Bronchial epithelial cell (primary cell): ENCODE measurements at regions not wholly inside any gene's neighbourhood (a gene's known extent, or its start where the extent isn't known, plus 50 kb on each side); places are given as distances from the start of the nearest gene placed in this dataset.

ENCODE experiments used
- DNase-seq: peaks from one replicate; pipeline ENCODE4 v3.0.0-alpha.2; 2010; ENCODE audit warnings: low read depth
- FAIRE-seq: peaks from 2 replicates; lab custom pipeline; 2011; peaks lifted over from hg19 to GRCh38; lab: Jason Lieb, UNC
- H3K27me3 ChIP-seq: 2 replicates; pipeline ENCODE4 v1.5.1; 2011; ENCODE audit warnings: low read length; ENCODE audit not compliant: control insufficient read depth, insufficient read depth
- H3K36me3 ChIP-seq: 2 replicates; pipeline ENCODE4 v1.5.1; 2011; ENCODE audit warnings: low read length; ENCODE audit not compliant: control insufficient read depth, insufficient read depth
- H3K4me3 ChIP-seq: 2 replicates; pipeline ENCODE4 v1.5.1; 2011; ENCODE audit warnings: mild to moderate bottlenecking, low read depth, low read length, control low read depth
- TF ChIP-seq, protein P1 (sequence below): IDR thresholded peaks from 2 replicates; pipeline ENCODE4 v1.5.1; 2011; ENCODE audit warnings: mild to moderate bottlenecking, moderate library complexity, low read length, control low read depth, inconsistent platforms; ENCODE audit not compliant: insufficient read depth, severe bottlenecking

- H3K4me3 ChIP-seq, result no peak overlapping the region
- no peak for FAIRE-seq
Observed at GRCh38 chr2:60079562-60079961, 473.9 kb downstream of the BCL11A start.

DNA sequence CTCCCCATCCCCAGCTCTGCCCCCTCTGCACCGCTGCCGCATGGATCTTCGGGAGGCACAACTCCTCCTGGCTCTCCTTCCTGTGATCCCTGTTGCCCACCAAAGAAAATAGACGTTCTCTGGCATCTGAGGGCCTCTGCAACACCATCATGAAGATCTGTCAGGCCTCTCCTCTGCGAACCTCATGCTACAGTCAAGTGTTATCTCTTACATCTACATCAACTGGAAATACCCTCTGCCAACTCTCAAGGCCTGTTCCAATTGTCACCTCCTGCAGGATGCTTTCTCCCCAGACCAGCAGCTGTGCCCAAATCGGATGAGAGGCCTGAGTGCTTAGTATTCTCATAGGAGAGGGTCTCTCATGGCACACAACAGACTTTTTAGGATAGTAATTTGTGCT, 478.4 kb downstream of the BCL11A start:
- FAIRE-seq, result no peak

More at GRCh38 chr2:60079562-60079961, 473.9 kb downstream of the BCL11A start:
- DNase-seq, result no peak
- Histone ChIP-seq H3K36me3 (no peaks in the 10 kb centered on the region), H3K27me3 (no peaks in the 10 kb centered on the region)
- TF ChIP-seq, protein P1, sequence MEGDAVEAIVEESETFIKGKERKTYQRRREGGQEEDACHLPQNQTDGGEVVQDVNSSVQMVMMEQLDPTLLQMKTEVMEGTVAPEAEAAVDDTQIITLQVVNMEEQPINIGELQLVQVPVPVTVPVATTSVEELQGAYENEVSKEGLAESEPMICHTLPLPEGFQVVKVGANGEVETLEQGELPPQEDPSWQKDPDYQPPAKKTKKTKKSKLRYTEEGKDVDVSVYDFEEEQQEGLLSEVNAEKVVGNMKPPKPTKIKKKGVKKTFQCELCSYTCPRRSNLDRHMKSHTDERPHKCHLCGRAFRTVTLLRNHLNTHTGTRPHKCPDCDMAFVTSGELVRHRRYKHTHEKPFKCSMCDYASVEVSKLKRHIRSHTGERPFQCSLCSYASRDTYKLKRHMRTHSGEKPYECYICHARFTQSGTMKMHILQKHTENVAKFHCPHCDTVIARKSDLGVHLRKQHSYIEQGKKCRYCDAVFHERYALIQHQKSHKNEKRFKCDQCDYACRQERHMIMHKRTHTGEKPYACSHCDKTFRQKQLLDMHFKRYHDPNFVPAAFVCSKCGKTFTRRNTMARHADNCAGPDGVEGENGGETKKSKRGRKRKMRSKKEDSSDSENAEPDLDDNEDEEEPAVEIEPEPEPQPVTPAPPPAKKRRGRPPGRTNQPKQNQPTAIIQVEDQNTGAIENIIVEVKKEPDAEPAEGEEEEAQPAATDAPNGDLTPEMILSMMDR, result no peak

DNA sequence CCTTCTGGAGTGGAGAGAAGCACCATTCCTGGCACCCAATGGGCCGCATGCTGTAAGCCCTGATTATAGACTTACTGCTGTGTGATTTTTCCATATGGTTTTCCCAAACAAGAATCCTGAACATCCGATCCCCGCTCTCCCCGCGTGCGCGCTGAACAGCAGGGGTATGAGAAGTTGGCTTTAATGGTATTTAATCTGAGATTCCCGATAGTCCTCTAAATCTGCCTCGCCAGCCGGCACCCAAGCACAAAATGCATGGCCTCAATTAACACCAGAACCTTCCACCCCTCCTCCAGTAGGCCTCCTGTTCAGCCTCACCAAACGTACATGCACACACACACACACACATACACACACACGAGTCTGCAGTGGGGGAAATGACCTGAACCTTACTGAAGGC, 480.3 kb downstream of the BCL11A start:
- Histone ChIP-seq H3K36me3 (no peaks in the 10 kb centered on the region), H3K27me3 (no peaks in the 10 kb centered on the region), H3K4me3 (no peak overlapping the region)
- FAIRE-seq (no peak), DNase-seq (no peak)
- TF ChIP-seq, protein P1, result no peak

More for the DNA sequence above, 478.4 kb downstream of the BCL11A start:
- H3K27me3 ChIP-seq, result no peaks in the 10 kb centered on the region
- H3K36me3 ChIP-seq, result no peaks in the 10 kb centered on the region
- TF ChIP-seq, protein P1, result no peak
- no peak for DNase-seq
- H3K4me3 ChIP-seq, result no peak overlapping the region

GRCh38 chr2:60072609-60073008, 480.8 kb downstream of the BCL11A start:
- DNase-seq (no peak), FAIRE-seq (no peak)
- Histone ChIP-seq H3K4me3 (no peak overlapping the region), H3K36me3 (no peaks in the 10 kb centered on the region), H3K27me3 (no peaks in the 10 kb centered on the region)
- TF ChIP-seq, protein P1, result no peak

- Histone ChIP-seq H3K4me3 (no peak overlapping the region), H3K27me3 (no peaks in the 10 kb centered on the region), H3K36me3 (no peaks in the 10 kb centered on the region)
- DNase-seq (no peak), FAIRE-seq (no peak)
- TF ChIP-seq, protein P1, result no peak
Observed at GRCh38 chr2:60071490-60071831, 482.0 kb downstream of the BCL11A start.

GRCh38 chr2:60070736-60071489, 482.5 kb downstream of the BCL11A start:
- no peak for DNase-seq

More at GRCh38 chr2:60070736-60071489, 482.5 kb downstream of the BCL11A start:
- Histone ChIP-seq H3K36me3 (no peaks in the 10 kb centered on the region), H3K27me3 (no peaks in the 10 kb centered on the region), H3K4me3 (no peak overlapping the region)
- no peak for FAIRE-seq
- TF ChIP-seq, protein P1, result no peak
